Stimulated activated CD8-positive, alpha-beta memory T cell treated with anti-CD3 and anti-CD28 coated beads, Interleukin-12 subunit alpha, Interleukin-12 subunit beta, amount 100 ng/mL, for 4 hours (primary cell): ENCODE measurements at regions not wholly inside any gene's neighbourhood (a gene's known extent, or its start where the extent isn't known, plus 50 kb on each side); places are given as distances from the start of the nearest gene placed in this dataset.

Experiments used
- DNase-seq: peaks from one replicate; pipeline ENCODE4 v3.0.0-alpha.2; 2020; ENCODE audit warnings: low read depth

- DNase-seq: no peak
Measured at GRCh38 chr17:33978889-33979288, 276.2 kb upstream of the CCL2 start.

GRCh38 chr17:33980193-33980592 is 274.9 kb upstream of the CCL2 start:
- no peak for DNase-seq

- DNase-seq: no peak
Measured at GRCh38 chr17:33981711-33982601, 273.1 kb upstream of the CCL2 start.

GRCh38 chr17:33982909-33983308 is 272.2 kb upstream of the CCL2 start:
- no peak for DNase-seq

- DNase-seq: no peak
Measured at GRCh38 chr17:33983824-33984574, 271.1 kb upstream of the CCL2 start.

- DNase-seq: no peak
Measured at GRCh38 chr17:33986088-33986487, 269.0 kb upstream of the CCL2 start.

GRCh38 chr17:33986566-33986965 is 268.5 kb upstream of the CCL2 start:
- DNase-seq: no peak

- no peak for DNase-seq
Measured at GRCh38 chr17:33987162-33987561, 267.9 kb upstream of the CCL2 start.

- DNase-seq: no peak
Measured at GRCh38 chr17:33989361-33990148, 265.5 kb upstream of the CCL2 start.

GRCh38 chr17:33990943-33991706 is 264.0 kb upstream of the CCL2 start:
- DNase-seq: no peak

GRCh38 chr17:33992113-33992512 is 263.0 kb upstream of the CCL2 start:
- no peak for DNase-seq

- no peak for DNase-seq
Measured at GRCh38 chr17:34000639-34001038, 254.4 kb upstream of the CCL2 start.

- no peak for DNase-seq
Measured at GRCh38 chr17:34001246-34001645, 253.8 kb upstream of the CCL2 start.

- no peak for DNase-seq
Measured at GRCh38 chr17:34006126-34006525, 249.0 kb upstream of the CCL2 start.

- no peak for DNase-seq
Measured at GRCh38 chr17:34008125-34008524, 247.0 kb upstream of the CCL2 start.

- no peak for DNase-seq
Measured at GRCh38 chr17:34009912-34010311, 245.2 kb upstream of the CCL2 start.

- no peak for DNase-seq
Measured at GRCh38 chr17:34010534-34010933, 244.6 kb upstream of the CCL2 start.

- DNase-seq: no peak
Measured at GRCh38 chr17:34011599-34011998, 243.5 kb upstream of the CCL2 start.

- DNase-seq: no peak
Measured at GRCh38 chr17:34012709-34013375, 242.2 kb upstream of the CCL2 start.

- DNase-seq: no peak
Measured at GRCh38 chr17:34015253-34015652, 239.8 kb upstream of the CCL2 start.

GRCh38 chr17:34024386-34024785 is 230.7 kb upstream of the CCL2 start:
- DNase-seq: no peak
